Neuronal stem cell (in vitro differentiated cells): ENCODE measurements at regions not wholly inside any gene's neighbourhood (a gene's known extent, or its start where the extent isn't known, plus 50 kb on each side); places are given as distances from the start of the nearest gene placed in this dataset.
"Not testable (repeated sequence)": the region's sequence is repeated elsewhere in the genome, so short reads cannot be mapped to it uniquely, and the experiment has no call there.

ENCODE experiments used
- DNase-seq: peaks from one replicate; pipeline ENCODE4 v3.0.0-alpha.2; 2013; ENCODE audit warnings: low spot score
- H2AFZ ChIP-seq: one replicate; pipeline ENCODE4 v1.6.1; 2013; ENCODE audit warnings: mild to moderate bottlenecking, low read length, inconsistent platforms
- H2AK5ac ChIP-seq: 2 replicates; pipeline ENCODE4 v1.6.1; 2013; ENCODE audit warnings: low read depth, mild to moderate bottlenecking, inconsistent platforms, low read length, moderate library complexity, mixed read lengths
- H2BK120ac ChIP-seq: 2 replicates; pipeline ENCODE4 v1.6.1; 2013; ENCODE audit warnings: low read depth, mild to moderate bottlenecking, inconsistent platforms, low read length, moderate library complexity, mixed read lengths
- H2BK12ac ChIP-seq: one replicate; pipeline ENCODE4 v1.6.1; 2013; ENCODE audit warnings: low read length, inconsistent platforms
- H2BK15ac ChIP-seq: 2 replicates; pipeline ENCODE4 v1.6.1; 2013; ENCODE audit warnings: mild to moderate bottlenecking, low read length, inconsistent platforms, mixed read lengths
- H2BK5ac ChIP-seq: one replicate; pipeline ENCODE4 v1.6.1; 2013; ENCODE audit warnings: inconsistent platforms, mild to moderate bottlenecking, low read length, moderate library complexity
- H3K14ac ChIP-seq: one replicate; pipeline ENCODE4 v1.6.1; 2013; ENCODE audit warnings: low read length, inconsistent platforms
- H3K18ac ChIP-seq: 2 replicates; pipeline ENCODE4 v1.6.1; 2013; ENCODE audit warnings: low read length, inconsistent platforms
- H3K23ac ChIP-seq: 2 replicates; pipeline ENCODE4 v1.6.1; 2013; ENCODE audit warnings: low read depth, mild to moderate bottlenecking, mixed read lengths, low read length, inconsistent platforms; ENCODE audit not compliant: poor library complexity
- H3K27ac ChIP-seq: replicated peaks from 3 replicates; pipeline ENCODE4 v1.5.1; 2013; ENCODE audit warnings: low read length, inconsistent platforms
- H3K27me3 ChIP-seq, 3 experiments: 2 replicates each; pipeline ENCODE4 v1.6.1; 2013; ENCODE audit warnings: low read length in 3 of 3, mild to moderate bottlenecking in 2 of 3, inconsistent platforms in 1 of 3, low read depth in 1 of 3, mixed read lengths in 1 of 3, moderate library complexity in 1 of 3; ENCODE audit not compliant: control insufficient read depth in 3 of 3, insufficient read depth in 3 of 3
- H3K36me3 ChIP-seq, 2 donors: replicated peaks in 1 of 2; 2 replicates each; pipeline ENCODE4 v1.6.1; 2013; ENCODE audit warnings: low read length in 2 of 2; ENCODE audit not compliant: control insufficient read depth in 2 of 2, insufficient read depth in 2 of 2
- H3K4ac ChIP-seq: 2 replicates; pipeline ENCODE4 v1.6.1; 2013; ENCODE audit warnings: inconsistent platforms, mild to moderate bottlenecking, low read length, moderate library complexity
- H3K4me1 ChIP-seq, 2 donors: 1 replicate in 1 of 2; 2 replicates in 1 of 2; pipeline ENCODE4 v1.6.1; 2013; ENCODE audit warnings: low read length in 2 of 2, low read depth in 1 of 2; ENCODE audit not compliant: control insufficient read depth in 2 of 2, insufficient read depth in 1 of 2
- H3K4me2 ChIP-seq: one replicate; pipeline ENCODE4 v1.6.1; 2013; ENCODE audit warnings: mild to moderate bottlenecking, low read length, inconsistent platforms; ENCODE audit not compliant: insufficient read depth, poor library complexity, severe bottlenecking
- H3K4me3 ChIP-seq, 2 donors: 2 replicates each; pipeline ENCODE4 v1.5.1; 2013; ENCODE audit warnings: low read length in 2 of 2, mild to moderate bottlenecking in 2 of 2, inconsistent platforms in 1 of 2, moderate library complexity in 1 of 2
- H3K79me1 ChIP-seq: one replicate; pipeline ENCODE4 v1.6.1; 2013; ENCODE audit warnings: low read depth, mild to moderate bottlenecking, inconsistent platforms, low read length, moderate library complexity
- H3K9ac ChIP-seq: one replicate; pipeline ENCODE4 v1.6.1; 2013; ENCODE audit warnings: mild to moderate bottlenecking, low read depth, low read length, inconsistent platforms; ENCODE audit not compliant: poor library complexity
- H3K9me3 ChIP-seq, 2 donors: replicated peaks in 1 of 2; 2 replicates each; pipeline versions ENCODE3 to v1.6.1; 2013; ENCODE audit warnings: low read length in 2 of 2, mild to moderate bottlenecking in 2 of 2, inconsistent platforms in 1 of 2, low read depth in 1 of 2, mixed read lengths in 1 of 2, moderate library complexity in 1 of 2; ENCODE audit not compliant: control insufficient read depth in 2 of 2, insufficient read depth in 1 of 2
- H4K8ac ChIP-seq: one replicate; pipeline ENCODE4 v1.6.1; 2013; ENCODE audit warnings: low read depth, mild to moderate bottlenecking, inconsistent platforms, low read length, moderate library complexity
- H4K91ac ChIP-seq: one replicate; pipeline ENCODE4 v1.6.1; 2013; ENCODE audit warnings: low read length, low read depth, mild to moderate bottlenecking, inconsistent platforms; ENCODE audit not compliant: poor library complexity
- WGBS, 2 donors: extraction: QIAGEN DNeasy Blood & Tissue Kit; methylation state at CpG; one replicate each; pipeline ENCODE4 v1.1.7; 2013; ENCODE audit warnings: missing lambda C conversion rate in 2 of 2, mixed read lengths in 1 of 2; ENCODE audit not compliant: insufficient read length in 2 of 2, insufficient replicate concordance in 1 of 2; ENCODE audit errors: extremely low coverage in 2 of 2; 5-methylcytosine and 5-hydroxymethylcytosine counted together

GRCh38 chrX:3896755-3897154, 183.3 kb upstream of the PRKX start:
- DNase-seq, H4K91ac ChIP-seq, H2AFZ ChIP-seq, H3K27ac ChIP-seq, H3K9me3 ChIP-seq, H2BK5ac ChIP-seq, H3K36me3 ChIP-seq, H2BK15ac ChIP-seq, H2BK120ac ChIP-seq, H3K23ac ChIP-seq, H3K18ac ChIP-seq, H3K27me3 ChIP-seq, H3K79me1 ChIP-seq, H3K4me3 ChIP-seq, H3K14ac ChIP-seq, H2BK12ac ChIP-seq, H2AK5ac ChIP-seq, H3K9ac ChIP-seq, H3K4me1 ChIP-seq, H4K8ac ChIP-seq, H3K4me2 ChIP-seq, H3K4ac ChIP-seq: not testable (repeated sequence)
- no CpG with 5 or more reads among the region's 4 CpGs for WGBS, 2 donors

GRCh38 chrX:3882553-3882920, 169.1 kb upstream of the PRKX start:
- H2BK5ac ChIP-seq, H2BK15ac ChIP-seq, H3K9ac ChIP-seq, H3K18ac ChIP-seq, H3K36me3 ChIP-seq, H3K27me3 ChIP-seq, H3K4me3 ChIP-seq, H3K14ac ChIP-seq, H3K9me3 ChIP-seq, H2BK120ac ChIP-seq, H3K4me1 ChIP-seq, H3K79me1 ChIP-seq, H4K91ac ChIP-seq, H2BK12ac ChIP-seq, H3K4me2 ChIP-seq, H3K27ac ChIP-seq, H3K23ac ChIP-seq, DNase-seq, H3K4ac ChIP-seq, H4K8ac ChIP-seq, H2AFZ ChIP-seq, H2AK5ac ChIP-seq: not testable (repeated sequence)
- WGBS, 2 donors: no CpG with 5 or more reads among the region's 5 CpGs

- not testable (repeated sequence) for H3K4ac ChIP-seq, H2BK5ac ChIP-seq, H4K91ac ChIP-seq, H3K4me3 ChIP-seq, H2AFZ ChIP-seq, H2BK120ac ChIP-seq, H4K8ac ChIP-seq, H3K79me1 ChIP-seq, H3K9ac ChIP-seq, H3K9me3 ChIP-seq, H2AK5ac ChIP-seq, DNase-seq, H3K27ac ChIP-seq, H3K23ac ChIP-seq, H3K18ac ChIP-seq, H2BK12ac ChIP-seq, H3K27me3 ChIP-seq, H3K36me3 ChIP-seq, H3K4me2 ChIP-seq, H3K4me1 ChIP-seq, H3K14ac ChIP-seq, H2BK15ac ChIP-seq
- WGBS, 2 donors: no CpG with 5 or more reads among the region's 91 CpGs
Measured at GRCh38 chrX:3881898-3882552, 168.6 kb upstream of the PRKX start.

GRCh38 chrX:3881255-3881895, 167.9 kb upstream of the PRKX start:
- no CpG with 5 or more reads among the region's 63 CpGs for WGBS, 2 donors
- H3K27me3 ChIP-seq, DNase-seq, H3K9me3 ChIP-seq, H3K14ac ChIP-seq, H3K79me1 ChIP-seq, H3K4me2 ChIP-seq, H3K4me1 ChIP-seq, H2BK12ac ChIP-seq, H3K9ac ChIP-seq, H2BK5ac ChIP-seq, H4K91ac ChIP-seq, H2BK120ac ChIP-seq, H2AFZ ChIP-seq, H3K27ac ChIP-seq, H3K36me3 ChIP-seq, H3K4me3 ChIP-seq, H2AK5ac ChIP-seq, H3K4ac ChIP-seq, H3K23ac ChIP-seq, H4K8ac ChIP-seq, H3K18ac ChIP-seq, H2BK15ac ChIP-seq: not testable (repeated sequence)
